Endothelial cell of umbilical vein (primary cell): ENCODE measurements at regions not wholly inside any gene's neighbourhood (a gene's known extent, or its start where the extent isn't known, plus 50 kb on each side); places are given as distances from the start of the nearest gene placed in this dataset.

ENCODE experiments used
- BruUV-seq: library from RNA; stranded (reverse); fragments of 400-500 nt; replicated peaks from 2 replicates; lab custom pipeline; 2021; lab: Mats Ljungman, UMichigan
- CTCF ChIA-PET: fragments of 300-600, 350-600 bp; sonication (Branson Sonifier 250); formaldehyde crosslinking; loops from one replicate; lab custom pipeline; 2021; ENCODE audit warnings: antibody characterized with exemption, inconsistent platforms; lab: Charles Lee
- POLR2A ChIA-PET: fragments of 300-600, 350-600 bp; sonication (Branson Sonifier 250); formaldehyde crosslinking; loops from one replicate; lab custom pipeline; 2021; ENCODE audit warnings: antibody characterized with exemption, inconsistent platforms; lab: Charles Lee
- DNase-seq: peaks from one replicate; pipeline ENCODE4 v3.0.0-alpha.2; 2011; ENCODE audit warnings: low read depth, low spot score
- FAIRE-seq: peaks from 2 replicates; lab custom pipeline; 2011; peaks lifted over from hg19 to GRCh38; lab: Jason Lieb, UNC
- H2AFZ ChIP-seq: 2 replicates; pipeline ENCODE4 v1.6.0; 2012; ENCODE audit warnings: low read depth, low read length, control low read depth, inconsistent platforms
- H3K27ac ChIP-seq: 2 replicates; pipeline ENCODE4 v1.5.1; 2011; ENCODE audit warnings: low read depth, mild to moderate bottlenecking, control low read depth, low read length, moderate library complexity; ENCODE audit not compliant: insufficient read depth
- H3K27me3 ChIP-seq, 2 experiments: 2 replicates each; pipeline versions ENCODE4 v1.6.0 to v1.6.1; 2011; ENCODE audit warnings: low read length in 2 of 2, mixed read lengths in 1 of 2; ENCODE audit not compliant: control insufficient read depth in 2 of 2, insufficient read depth in 2 of 2
- H3K36me3 ChIP-seq, 2 experiments: 2 replicates in 1 of 2; 3 replicates in 1 of 2; pipeline ENCODE4 v1.5.1; 2011; ENCODE audit warnings: low read length in 2 of 2, mild to moderate bottlenecking in 1 of 2, moderate library complexity in 1 of 2; ENCODE audit not compliant: control insufficient read depth in 2 of 2, insufficient read depth in 2 of 2; ENCODE audit errors: extremely low read depth in 1 of 2
- H3K4me1 ChIP-seq: 3 replicates; pipeline ENCODE4 v1.5.1; 2011; ENCODE audit warnings: mild to moderate bottlenecking, low read length; ENCODE audit not compliant: control insufficient read depth, insufficient read depth; ENCODE audit errors: extremely low read depth
- H3K4me2 ChIP-seq: 2 replicates; pipeline ENCODE4 v1.6.1; 2011; ENCODE audit warnings: low read length, control low read depth, mixed read lengths; ENCODE audit not compliant: insufficient read depth
- H3K4me3 ChIP-seq, 3 experiments: fragments of 200-600 bp in 1 of 3; sonication (generic), shearing (Covaris generic) in 1 of 3; replicated peaks in 1 of 3; 2 replicates each; pipeline ENCODE4 v1.5.1; 2011 to 2016; ENCODE audit warnings: control low read depth in 3 of 3, low read length in 3 of 3, mild to moderate bottlenecking in 2 of 3, inconsistent platforms in 1 of 3, low read depth in 1 of 3, moderate library complexity in 1 of 3; ENCODE audit not compliant: insufficient read depth in 1 of 3
- H3K79me2 ChIP-seq: 2 replicates; pipeline ENCODE4 v1.6.0; 2012; ENCODE audit warnings: low read length, inconsistent platforms; ENCODE audit not compliant: control insufficient read depth, insufficient read depth
- H3K9ac ChIP-seq: replicated peaks from 2 replicates; pipeline ENCODE3; 2011; ENCODE audit warnings: low read length, control low read depth; ENCODE audit not compliant: insufficient read depth; ENCODE audit errors: extremely low read depth
- H3K9me1 ChIP-seq: replicated peaks from 3 replicates; pipeline ENCODE4 v1.6.0; 2011; ENCODE audit warnings: mild to moderate bottlenecking, low read length; ENCODE audit not compliant: control insufficient read depth, insufficient read depth; ENCODE audit errors: extremely low read depth
- H3K9me3 ChIP-seq: replicated peaks from 2 replicates; pipeline ENCODE4 v1.5.1; 2012; ENCODE audit warnings: low read length, inconsistent platforms; ENCODE audit not compliant: control insufficient read depth, insufficient read depth
- H4K20me1 ChIP-seq: replicated peaks from 2 replicates; pipeline ENCODE3; 2011; ENCODE audit warnings: mild to moderate bottlenecking, low read length; ENCODE audit not compliant: control insufficient read depth, insufficient read depth; ENCODE audit errors: extremely low read depth
- EZH2 ChIP-seq: IDR thresholded peaks from 2 replicates; pipeline ENCODE4 v1.6.1; 2012; ENCODE audit warnings: borderline replicate concordance, low read depth, mild to moderate bottlenecking, moderate library complexity, low read length, inconsistent platforms; ENCODE audit not compliant: severe bottlenecking
- FOS ChIP-seq: IDR thresholded peaks from 2 replicates; pipeline ENCODE4 v1.6.1; 2011; ENCODE audit warnings: mild to moderate bottlenecking, low read length, moderate library complexity, borderline replicate concordance; ENCODE audit not compliant: insufficient read depth
- GATA2 ChIP-seq: IDR thresholded peaks from 2 replicates; pipeline ENCODE4 v1.7.0; 2011; ENCODE audit warnings: low read depth, mild to moderate bottlenecking, moderate library complexity, mixed read lengths, low read length; ENCODE audit not compliant: insufficient read length, insufficient read depth
- JUN ChIP-seq: IDR thresholded peaks from 2 replicates; pipeline ENCODE4 v1.6.1; 2011; ENCODE audit warnings: borderline replicate concordance, low read depth; ENCODE audit not compliant: insufficient read length, insufficient read depth
- MAX ChIP-seq: IDR thresholded peaks from 2 replicates; pipeline ENCODE4 v1.6.1; 2011; ENCODE audit not compliant: insufficient read depth, insufficient read length
- MYC ChIP-seq: IDR thresholded peaks from one replicate; pipeline ENCODE4 v1.6.1; 2011; ENCODE audit warnings: mild to moderate bottlenecking, low read depth, low read length
- POLR2A ChIP-seq: IDR thresholded peaks from 2 replicates; pipeline ENCODE4 v1.6.1; 2012; ENCODE audit warnings: low read depth, mild to moderate bottlenecking, control low read depth, low read length
- POLR2AphosphoS5 ChIP-seq: IDR thresholded peaks from 2 replicates; pipeline ENCODE4 v1.6.1; 2012; ENCODE audit warnings: low read depth, mild to moderate bottlenecking, control low read depth, low read length, moderate library complexity; ENCODE audit not compliant: insufficient read depth
- dilution Hi-C: fragments of 300-500 bp; cut with MboI; formaldehyde crosslinking; loops from one replicate; pipeline ENCODE4 v1.15.0; 2019; ENCODE audit warnings: low sequenced_read_pairs; ENCODE audit not compliant: extremely low pct_ligation_motif_present
- intact Hi-C: fragments of 100-400 bp; cut with micrococcal nuclease; formaldehyde crosslinking; loops from one replicate; pipeline ENCODE4 v1.10.0; 2022
- TF ChIP-seq, protein P1 (sequence below), 2 donors: IDR thresholded peaks; 1 replicate in 1 of 2; 2 replicates in 1 of 2; pipeline ENCODE4 v1.5.1; 2011; ENCODE audit warnings: low read length in 2 of 2, mild to moderate bottlenecking in 2 of 2, moderate library complexity in 2 of 2, control low read depth in 1 of 2, inconsistent platforms in 1 of 2, low read depth in 1 of 2; ENCODE audit not compliant: insufficient read depth in 1 of 2; ENCODE audit errors: extremely low read depth in 1 of 2

GRCh38 chrX:43481576-43481975, 174.5 kb upstream of the MAOA start:
- Histone ChIP-seq H3K79me2 (no peaks in the 10 kb centered on the region), H3K9me3 (no peaks in the 10 kb centered on the region), H3K27me3 (no peaks in the 10 kb centered on the region), H3K27ac (no peak overlapping the region), H4K20me1 (no peaks in the 10 kb centered on the region), H3K36me3 (no peaks in the 10 kb centered on the region), H3K9ac (no peak overlapping the region), H2AFZ (no peak overlapping the region), H3K4me1 (no peaks in the 10 kb centered on the region), H3K4me2 (no peak overlapping the region), H3K9me1 (no peaks in the 10 kb centered on the region), H3K4me3 (no peak overlapping the region)
- intact Hi-C loops (no loop called here), dilution Hi-C loops (no loop called here)
- ChIA-PET POLR2A (no interaction called here), CTCF (no interaction called here)
- FAIRE-seq (no peak), DNase-seq (no peak)
- TF ChIP-seq MAX = no peak
- no peak for TF ChIP-seq JUN
- TF ChIP-seq, protein P1, sequence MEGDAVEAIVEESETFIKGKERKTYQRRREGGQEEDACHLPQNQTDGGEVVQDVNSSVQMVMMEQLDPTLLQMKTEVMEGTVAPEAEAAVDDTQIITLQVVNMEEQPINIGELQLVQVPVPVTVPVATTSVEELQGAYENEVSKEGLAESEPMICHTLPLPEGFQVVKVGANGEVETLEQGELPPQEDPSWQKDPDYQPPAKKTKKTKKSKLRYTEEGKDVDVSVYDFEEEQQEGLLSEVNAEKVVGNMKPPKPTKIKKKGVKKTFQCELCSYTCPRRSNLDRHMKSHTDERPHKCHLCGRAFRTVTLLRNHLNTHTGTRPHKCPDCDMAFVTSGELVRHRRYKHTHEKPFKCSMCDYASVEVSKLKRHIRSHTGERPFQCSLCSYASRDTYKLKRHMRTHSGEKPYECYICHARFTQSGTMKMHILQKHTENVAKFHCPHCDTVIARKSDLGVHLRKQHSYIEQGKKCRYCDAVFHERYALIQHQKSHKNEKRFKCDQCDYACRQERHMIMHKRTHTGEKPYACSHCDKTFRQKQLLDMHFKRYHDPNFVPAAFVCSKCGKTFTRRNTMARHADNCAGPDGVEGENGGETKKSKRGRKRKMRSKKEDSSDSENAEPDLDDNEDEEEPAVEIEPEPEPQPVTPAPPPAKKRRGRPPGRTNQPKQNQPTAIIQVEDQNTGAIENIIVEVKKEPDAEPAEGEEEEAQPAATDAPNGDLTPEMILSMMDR (IDR thresholded peaks at IDR 0.05; ENCODE audit: extremely low read depth in 1 of 2, insufficient read depth in 1 of 2, low read depth in 1 of 2, low read length in 2 of 2) = no peak
- TF ChIP-seq MYC = no peak
- no TSS peak for BruUV-seq

GRCh38 chrX:43493756-43494155, 162.3 kb upstream of the MAOA start:
- Histone ChIP-seq H4K20me1 (no peaks in the 10 kb centered on the region), H3K79me2 (no peaks in the 10 kb centered on the region), H3K9me3 (no peaks in the 10 kb centered on the region), H3K4me3 (no peak overlapping the region), H3K4me1 (no peaks in the 10 kb centered on the region), H3K9ac (no peak overlapping the region), H3K4me2 (no peak overlapping the region), H2AFZ (no peak overlapping the region), H3K36me3 (no peaks in the 10 kb centered on the region), H3K27me3 (no peaks in the 10 kb centered on the region), H3K9me1 (no peaks in the 10 kb centered on the region), H3K27ac (no peak overlapping the region)
- ChIA-PET CTCF (no interaction called here), POLR2A (no interaction called here)
- no TSS peak for BruUV-seq
- dilution Hi-C loops (no loop called here), intact Hi-C loops (no loop called here)
- no peak for FAIRE-seq
- TF ChIP-seq JUN (no peak), POLR2A (no peak), GATA2 (no peak), MAX (no peak), EZH2 (no peak), FOS (no peak), POLR2AphosphoS5 (no peak), MYC (no peak)
- TF ChIP-seq, protein P1 (IDR thresholded peaks at IDR 0.05; ENCODE audit: extremely low read depth in 1 of 2, insufficient read depth in 1 of 2, low read depth in 1 of 2, low read length in 2 of 2) = no peak
- no peak for DNase-seq
